Esophagus (tissue), 2 donors: ENCODE measurements at regions not wholly inside any gene's neighbourhood (a gene's known extent, or its start where the extent isn't known, plus 50 kb on each side); places are given as distances from the start of the nearest gene placed in this dataset.

ENCODE experiments used
- H3K27ac ChIP-seq, 2 donors: one replicate each; pipeline ENCODE4 v1.5.1; 2013; ENCODE audit warnings: low read depth in 2 of 2, mild to moderate bottlenecking in 2 of 2, inconsistent platforms in 1 of 2, low read length in 1 of 2, moderate library complexity in 1 of 2
- H3K27me3 ChIP-seq, 2 donors: one replicate each; pipeline ENCODE4 v1.6.1; 2013; ENCODE audit warnings: low read length in 2 of 2, control low read depth in 1 of 2, mild to moderate bottlenecking in 1 of 2; ENCODE audit not compliant: insufficient read depth in 2 of 2, control insufficient read depth in 1 of 2
- H3K36me3 ChIP-seq, 2 donors: one replicate each; pipeline ENCODE4 v1.6.1; 2013; ENCODE audit warnings: low read length in 1 of 2; ENCODE audit not compliant: control insufficient read depth in 2 of 2, insufficient read depth in 2 of 2
- H3K4me1 ChIP-seq, 2 donors: one replicate each; pipeline ENCODE4 v1.6.1; 2013; ENCODE audit warnings: low read length in 1 of 2; ENCODE audit not compliant: control insufficient read depth in 2 of 2, insufficient read depth in 2 of 2
- H3K4me3 ChIP-seq, 2 donors: one replicate each; pipeline ENCODE4 v1.5.1; 2013; ENCODE audit warnings: low read length in 2 of 2, mild to moderate bottlenecking in 2 of 2, low read depth in 1 of 2, moderate library complexity in 1 of 2
- H3K9me3 ChIP-seq, 2 donors: one replicate each; pipeline ENCODE4 v1.6.1; 2013; ENCODE audit warnings: mild to moderate bottlenecking in 2 of 2, low read depth in 1 of 2, low read length in 1 of 2, moderate library complexity in 1 of 2; ENCODE audit not compliant: control insufficient read depth in 2 of 2, insufficient read depth in 1 of 2
- WGBS, 2 donors: extraction: QIAGEN DNeasy Blood & Tissue Kit; methylation state at CpG; one replicate each; pipeline ENCODE4 v1.1.7; 2013; 5-methylcytosine and 5-hydroxymethylcytosine counted together
- donor health status: healthy with polysubstance abuse.
- donor health status: Bipolar disorder and iron deficiency.

GRCh38 chr4:152095701-152096070 is 334.9 kb upstream of the GATB start:
- H3K4me3 ChIP-seq: no peak overlapping the region
- WGBS, 2 donors: 79 to 83% methylated on average over 1 of the region's 1 CpG
- H3K9me3 ChIP-seq: no peaks in the 10 kb centered on the region
- H3K36me3 ChIP-seq: no peaks in the 10 kb centered on the region
- peaks cover 0 to 6% of the 10 kb centered on the region in 2 donors for H3K4me1 ChIP-seq
- H3K27me3 ChIP-seq: no peaks in the 10 kb centered on the region
- H3K27ac ChIP-seq: no peak overlapping the region

GRCh38 chr4:152094970-152095700 is 334.3 kb upstream of the GATB start:
- WGBS, 2 donors: 43 to 49% methylated on average over 8 of the region's 8 CpGs

DNA sequence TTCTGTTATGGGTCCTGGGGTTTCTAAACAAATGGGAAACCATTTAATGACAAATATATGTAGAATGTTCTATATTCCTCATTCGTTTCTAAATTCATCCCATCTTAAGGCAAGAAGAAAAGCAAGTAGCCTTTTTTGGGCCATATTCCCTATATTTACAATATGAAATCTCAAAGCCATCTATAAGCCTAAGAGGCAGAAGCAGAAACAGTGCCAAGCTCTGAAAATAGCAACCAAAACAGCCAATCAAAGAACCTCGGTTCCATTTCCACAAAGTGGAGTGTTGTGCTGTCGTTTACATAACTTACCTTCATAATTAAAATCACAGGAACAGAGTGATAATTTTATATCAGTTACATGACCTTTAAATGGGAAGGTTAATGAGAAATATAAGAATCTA is 330.6 kb upstream of the GATB start:
- no peaks in the 10 kb centered on the region for H3K9me3 ChIP-seq
- WGBS, 2 donors: 78 to 86% methylated on average over 3 of the region's 3 CpGs

More at GRCh38 chr4:152094970-152095700, 334.3 kb upstream of the GATB start:
- Histone ChIP-seq H3K27me3 (no peaks in the 10 kb centered on the region), H3K4me1 (peaks cover 0 to 3% of the 10 kb centered on the region in 2 donors), H3K9me3 (no peaks in the 10 kb centered on the region), H3K36me3 (no peaks in the 10 kb centered on the region), H3K4me3 (no peak overlapping the region), H3K27ac (no peak overlapping the region)

DNA sequence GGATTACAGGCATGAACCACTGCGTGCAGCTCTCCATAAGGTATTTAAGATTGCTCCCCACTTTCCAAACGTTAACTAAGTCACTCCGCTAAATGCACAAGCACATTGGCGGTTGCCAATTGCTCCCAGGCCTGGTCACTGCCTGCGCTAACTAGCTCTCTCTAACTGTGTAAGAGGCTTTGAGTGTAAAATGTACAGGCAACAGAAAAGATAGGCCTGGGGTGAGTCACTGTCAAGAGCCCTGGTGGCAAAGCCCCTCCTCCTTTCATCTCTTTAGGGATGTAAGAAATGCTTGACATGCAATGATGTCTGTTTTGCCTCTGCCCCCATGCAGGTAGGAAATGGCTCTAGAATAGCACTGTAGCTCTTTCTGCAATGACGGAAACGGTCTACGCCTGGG is 329.7 kb upstream of the GATB start:
- no peak overlapping the region for H3K4me3 ChIP-seq
- H3K27ac ChIP-seq: no peak overlapping the region
- no peaks in the 10 kb centered on the region for H3K27me3 ChIP-seq
- H3K36me3 ChIP-seq: no peaks in the 10 kb centered on the region
- 83 to 86% methylated on average over 8 of the region's 8 CpGs for WGBS, 2 donors
- no peaks in the 10 kb centered on the region for H3K4me1 ChIP-seq
- no peaks in the 10 kb centered on the region for H3K9me3 ChIP-seq

More for the DNA sequence above, 330.6 kb upstream of the GATB start:
- Histone ChIP-seq H3K27me3 (no peaks in the 10 kb centered on the region), H3K27ac (no peak overlapping the region), H3K4me1 (no peaks in the 10 kb centered on the region), H3K36me3 (no peaks in the 10 kb centered on the region), H3K4me3 (no peak overlapping the region)

GRCh38 chr4:152089584-152089983 is 328.8 kb upstream of the GATB start:
- H3K4me3 ChIP-seq: no peak overlapping the region
- H3K36me3 ChIP-seq: no peaks in the 10 kb centered on the region
- no peaks in the 10 kb centered on the region for H3K27me3 ChIP-seq
- no peaks in the 10 kb centered on the region for H3K9me3 ChIP-seq
- no peaks in the 10 kb centered on the region for H3K4me1 ChIP-seq
- 57 to 65% methylated on average over 2 of the region's 2 CpGs for WGBS, 2 donors
- H3K27ac ChIP-seq: no peak overlapping the region

DNA sequence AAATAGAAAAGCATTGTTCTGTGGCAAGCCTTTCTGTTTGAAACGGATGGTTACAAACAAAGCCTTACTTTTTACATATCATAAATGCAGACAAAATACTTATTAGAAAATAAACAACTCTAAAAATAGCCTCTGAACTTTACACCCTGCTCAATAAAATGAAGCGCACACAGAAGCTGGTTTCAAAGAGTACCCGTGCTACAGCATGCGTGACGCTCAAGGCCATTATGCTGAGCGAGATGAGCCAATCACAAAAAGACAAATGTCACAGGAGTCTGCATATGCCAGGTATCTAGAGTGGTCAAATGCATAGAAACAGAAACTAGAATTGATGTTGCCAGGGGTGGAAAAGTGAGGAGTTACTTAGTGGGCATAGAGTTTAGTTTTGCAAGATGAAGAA is 326.5 kb upstream of the GATB start:
- H3K4me1 ChIP-seq: no peaks in the 10 kb centered on the region

DNA sequence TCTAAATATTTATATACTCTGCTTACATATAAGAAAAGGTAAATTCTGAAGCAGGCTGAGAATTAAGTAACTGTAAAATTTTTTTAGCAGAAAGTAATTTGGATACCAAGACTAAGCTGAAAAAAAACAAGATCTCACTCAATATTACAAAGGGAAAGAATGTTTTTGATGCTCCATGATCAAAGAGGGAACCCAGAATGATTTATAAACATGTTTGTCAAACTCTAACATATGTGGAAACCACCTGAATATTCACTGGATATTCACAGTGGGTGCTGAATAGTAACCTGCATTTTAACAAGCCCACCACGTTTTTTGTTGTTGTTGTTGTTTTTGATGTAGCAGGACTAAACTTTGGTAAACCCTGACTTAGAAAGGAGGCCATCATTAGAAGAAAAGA is 324.9 kb upstream of the GATB start:
- H3K9me3 ChIP-seq: no peaks in the 10 kb centered on the region
- no peak overlapping the region for H3K4me3 ChIP-seq
- H3K27ac ChIP-seq: no peak overlapping the region
- H3K36me3 ChIP-seq: no peaks in the 10 kb centered on the region
- WGBS, 2 donors: 18 to 20% methylated on average over 1 of the region's 1 CpG
- no peaks in the 10 kb centered on the region for H3K27me3 ChIP-seq
- no peaks in the 10 kb centered on the region for H3K4me1 ChIP-seq

More for the DNA sequence above, 326.5 kb upstream of the GATB start:
- Histone ChIP-seq H3K9me3 (no peaks in the 10 kb centered on the region), H3K36me3 (no peaks in the 10 kb centered on the region), H3K27me3 (no peaks in the 10 kb centered on the region), H3K4me3 (no peak overlapping the region), H3K27ac (no peak overlapping the region)
- WGBS, 2 donors: 70 to 87% methylated on average over 6 of the region's 6 CpGs

- WGBS, 2 donors: 68 to 87% methylated on average over 6 of the region's 6 CpGs
- no peak overlapping the region for H3K27ac ChIP-seq
- H3K36me3 ChIP-seq: no peaks in the 10 kb centered on the region
- no peaks in the 10 kb centered on the region for H3K27me3 ChIP-seq
- no peaks in the 10 kb centered on the region for H3K4me1 ChIP-seq
- H3K4me3 ChIP-seq: no peak overlapping the region
- H3K9me3 ChIP-seq: no peaks in the 10 kb centered on the region
Observed at GRCh38 chr4:152083338-152083737, 322.5 kb upstream of the GATB start.

GRCh38 chr4:152081024-152081423 is 320.2 kb upstream of the GATB start:
- H3K36me3 ChIP-seq: no peaks in the 10 kb centered on the region
- H3K27me3 ChIP-seq: no peaks in the 10 kb centered on the region
- H3K9me3 ChIP-seq: no peaks in the 10 kb centered on the region
- no peak overlapping the region for H3K4me3 ChIP-seq
- H3K4me1 ChIP-seq: no peaks in the 10 kb centered on the region
- H3K27ac ChIP-seq: no peak overlapping the region
- WGBS, 2 donors: 66 to 70% methylated on average over 5 of the region's 5 CpGs

- no peaks in the 10 kb centered on the region for H3K9me3 ChIP-seq
- no peaks in the 10 kb centered on the region for H3K36me3 ChIP-seq
- no peak overlapping the region for H3K27ac ChIP-seq
- H3K4me3 ChIP-seq: no peak overlapping the region
- no peaks in the 10 kb centered on the region for H3K27me3 ChIP-seq
- no peaks in the 10 kb centered on the region for H3K4me1 ChIP-seq
- 74 to 83% methylated on average over 6 of the region's 6 CpGs for WGBS, 2 donors
Observed at GRCh38 chr4:152079543-152080293, 318.9 kb upstream of the GATB start.
